ENCODE measurements at regions not wholly inside any gene's neighbourhood (a gene's known extent, or its start where the extent isn't known, plus 50 kb on each side); places are given as distances from the start of the nearest gene placed in this dataset.

DNA sequence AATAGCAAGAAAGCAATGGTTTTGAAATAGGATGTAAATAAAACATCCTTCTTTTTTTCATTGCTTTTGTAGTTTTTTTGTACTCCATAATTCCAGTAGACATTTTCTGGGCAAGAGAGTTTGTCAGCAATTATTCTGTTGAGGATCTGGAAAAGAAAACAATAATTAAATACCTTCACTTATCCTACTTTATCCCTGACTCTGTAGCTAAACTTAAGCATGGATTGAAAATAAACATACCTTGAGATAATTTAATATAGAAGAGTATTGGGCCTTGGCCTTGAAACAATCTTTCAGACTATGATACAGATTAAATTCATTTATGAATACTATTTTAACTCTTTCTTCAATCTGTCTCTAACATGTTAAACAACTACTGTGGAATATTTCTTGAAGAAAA lies 321.2 kb downstream of the CHRM3 start:
- TF ChIP-seq, protein P1, sequence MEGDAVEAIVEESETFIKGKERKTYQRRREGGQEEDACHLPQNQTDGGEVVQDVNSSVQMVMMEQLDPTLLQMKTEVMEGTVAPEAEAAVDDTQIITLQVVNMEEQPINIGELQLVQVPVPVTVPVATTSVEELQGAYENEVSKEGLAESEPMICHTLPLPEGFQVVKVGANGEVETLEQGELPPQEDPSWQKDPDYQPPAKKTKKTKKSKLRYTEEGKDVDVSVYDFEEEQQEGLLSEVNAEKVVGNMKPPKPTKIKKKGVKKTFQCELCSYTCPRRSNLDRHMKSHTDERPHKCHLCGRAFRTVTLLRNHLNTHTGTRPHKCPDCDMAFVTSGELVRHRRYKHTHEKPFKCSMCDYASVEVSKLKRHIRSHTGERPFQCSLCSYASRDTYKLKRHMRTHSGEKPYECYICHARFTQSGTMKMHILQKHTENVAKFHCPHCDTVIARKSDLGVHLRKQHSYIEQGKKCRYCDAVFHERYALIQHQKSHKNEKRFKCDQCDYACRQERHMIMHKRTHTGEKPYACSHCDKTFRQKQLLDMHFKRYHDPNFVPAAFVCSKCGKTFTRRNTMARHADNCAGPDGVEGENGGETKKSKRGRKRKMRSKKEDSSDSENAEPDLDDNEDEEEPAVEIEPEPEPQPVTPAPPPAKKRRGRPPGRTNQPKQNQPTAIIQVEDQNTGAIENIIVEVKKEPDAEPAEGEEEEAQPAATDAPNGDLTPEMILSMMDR (IDR thresholded peaks at IDR 0.05), result no peak
- TF ChIP-seq POLR2AphosphoS5 (IDR thresholded peaks at IDR 0.05; ENCODE audit: insufficient read depth in 1 of 2, low read depth in 1 of 2), result no peak
- TF ChIP-seq POLR2A (IDR thresholded peaks at IDR 0.05), result no peak

Data from vagina (tissue), 2 donors.